CD4-positive, alpha-beta T cell (primary cell): ENCODE measurements at regions not wholly inside any gene's neighbourhood (a gene's known extent, or its start where the extent isn't known, plus 50 kb on each side); places are given as distances from the start of the nearest gene placed in this dataset.

Experiments used
- ATAC-seq: fragments of 200-7000 bp; cut with Tn5 transposase; one replicate; pipeline ENCODE4 v1.10.0; 2022; ENCODE audit warnings: mild to moderate bottlenecking; ENCODE audit not compliant: poor library complexity
- CTCF ChIA-PET: fragments of 350-600 bp; sonication (Branson Sonifier 250); formaldehyde crosslinking; loops from one replicate; lab custom pipeline; 2021; ENCODE audit warnings: antibody characterized with exemption, inconsistent platforms; lab: Charles Lee
- POLR2A ChIA-PET: fragments of 350-600 bp; sonication (Branson Sonifier 250); formaldehyde crosslinking; loops from one replicate; lab custom pipeline; 2021; ENCODE audit warnings: antibody characterized with exemption, inconsistent platforms; lab: Charles Lee
- DNase-seq, 14 experiments: peaks; one replicate each; pipeline ENCODE4 v3.0.0-alpha.2; 2013 to 2020; ENCODE audit warnings: mixed read lengths in 2 of 14
- H3K27ac ChIP-seq, 2 donors: one replicate each; pipeline versions ENCODE4 v1.5.1 to v1.7.0; 2013; ENCODE audit warnings: low read length in 2 of 2, low read depth in 1 of 2, mild to moderate bottlenecking in 1 of 2
- H3K27me3 ChIP-seq, 2 experiments: 1 replicate in 1 of 2; 2 replicates in 1 of 2; pipeline versions ENCODE4 v1.6.1 to v1.7.0; 2013; ENCODE audit warnings: low read length in 2 of 2, control low read depth in 1 of 2, mild to moderate bottlenecking in 1 of 2, moderate library complexity in 1 of 2; ENCODE audit not compliant: insufficient read depth in 2 of 2, control insufficient read depth in 1 of 2
- H3K36me3 ChIP-seq: one replicate; pipeline ENCODE4 v1.6.1; 2013; ENCODE audit warnings: low read length, control low read depth; ENCODE audit not compliant: insufficient read depth
- H3K4me1 ChIP-seq: one replicate; pipeline ENCODE4 v1.6.1; 2013; ENCODE audit warnings: low read length, control low read depth; ENCODE audit not compliant: insufficient read depth
- H3K4me3 ChIP-seq: one replicate; pipeline ENCODE4 v1.5.1; 2013; ENCODE audit warnings: mild to moderate bottlenecking, low read length, moderate library complexity
- H3K9me3 ChIP-seq, 2 experiments: 1 replicate in 1 of 2; 2 replicates in 1 of 2; pipeline versions ENCODE4 v1.6.1 to v1.7.0; 2013; ENCODE audit warnings: low read length in 2 of 2, mild to moderate bottlenecking in 2 of 2, control low read depth in 1 of 2, moderate library complexity in 1 of 2; ENCODE audit not compliant: control insufficient read depth in 1 of 2, insufficient read depth in 1 of 2
- H3K27ac Mint-ChIP-seq: one replicate; pipeline ENCODE4 v1.8.0; 2020; ENCODE audit warnings: mixed read lengths
- H3K27me3 Mint-ChIP-seq: one replicate; pipeline ENCODE4 v1.8.0; 2021; ENCODE audit warnings: mixed read lengths
- H3K36me3 Mint-ChIP-seq: one replicate; pipeline ENCODE4 v1.8.0; 2021; ENCODE audit warnings: low read depth, mixed read lengths
- H3K4me1 Mint-ChIP-seq: one replicate; pipeline ENCODE4 v1.8.0; 2021; ENCODE audit warnings: low read depth, mixed read lengths
- H3K4me3 Mint-ChIP-seq: one replicate; pipeline ENCODE4 v1.8.0; 2020; ENCODE audit warnings: mild to moderate bottlenecking, mixed read lengths
- H3K9me3 Mint-ChIP-seq: one replicate; pipeline ENCODE4 v1.8.0; 2020; ENCODE audit warnings: mixed read lengths
- intact Hi-C, 2 experiments: fragments of 100-400 bp; cut with DNase I in 1 of 2; cut with micrococcal nuclease in 1 of 2; formaldehyde crosslinking; loops; one replicate each; pipeline versions ENCODE4 v1.15.1 to v1.9.0; 2023 to 2025; cut with DNase I, micrococcal nuclease
- TF ChIP-seq, protein P1 (sequence below): fragments of 200-600 bp; IDR thresholded peaks from one replicate; pipeline ENCODE4 v1.8.0; 2022; ENCODE audit warnings: antibody characterized with exemption, mild to moderate bottlenecking

DNA sequence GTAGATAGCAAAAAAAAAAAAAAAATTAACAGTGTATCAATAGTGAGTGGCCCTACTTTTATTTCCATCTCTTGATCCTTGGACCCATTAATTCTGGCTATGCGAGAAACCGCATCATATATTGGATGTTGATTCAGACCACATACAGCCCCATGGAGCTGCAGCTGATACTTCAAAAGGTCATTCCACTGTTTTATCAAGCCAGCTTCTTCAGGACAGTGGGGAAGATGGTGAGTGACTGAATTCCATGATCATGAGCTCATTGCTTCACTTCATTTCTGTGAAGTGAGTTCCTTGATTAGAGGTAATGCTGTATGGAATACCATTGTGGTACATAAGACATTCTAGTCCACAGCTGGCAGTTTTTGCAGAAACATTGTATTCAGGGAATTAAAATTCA, 222.9 kb upstream of the MEF2C start:
- Histone ChIP-seq H3K4me3 (no peak overlapping the region), H3K4me1 (no peaks in the 10 kb centered on the region), H3K27me3 (no peaks in the 10 kb centered on the region), H3K36me3 (no peaks in the 10 kb centered on the region), H3K9me3 (no peaks in the 10 kb centered on the region), H3K27ac (no peak overlapping the region)
- no peak overlapping the region for H3K4me3 Mint-ChIP-seq
- H3K27me3 Mint-ChIP-seq, result no peaks in the 10 kb centered on the region
- TF ChIP-seq, protein P1, sequence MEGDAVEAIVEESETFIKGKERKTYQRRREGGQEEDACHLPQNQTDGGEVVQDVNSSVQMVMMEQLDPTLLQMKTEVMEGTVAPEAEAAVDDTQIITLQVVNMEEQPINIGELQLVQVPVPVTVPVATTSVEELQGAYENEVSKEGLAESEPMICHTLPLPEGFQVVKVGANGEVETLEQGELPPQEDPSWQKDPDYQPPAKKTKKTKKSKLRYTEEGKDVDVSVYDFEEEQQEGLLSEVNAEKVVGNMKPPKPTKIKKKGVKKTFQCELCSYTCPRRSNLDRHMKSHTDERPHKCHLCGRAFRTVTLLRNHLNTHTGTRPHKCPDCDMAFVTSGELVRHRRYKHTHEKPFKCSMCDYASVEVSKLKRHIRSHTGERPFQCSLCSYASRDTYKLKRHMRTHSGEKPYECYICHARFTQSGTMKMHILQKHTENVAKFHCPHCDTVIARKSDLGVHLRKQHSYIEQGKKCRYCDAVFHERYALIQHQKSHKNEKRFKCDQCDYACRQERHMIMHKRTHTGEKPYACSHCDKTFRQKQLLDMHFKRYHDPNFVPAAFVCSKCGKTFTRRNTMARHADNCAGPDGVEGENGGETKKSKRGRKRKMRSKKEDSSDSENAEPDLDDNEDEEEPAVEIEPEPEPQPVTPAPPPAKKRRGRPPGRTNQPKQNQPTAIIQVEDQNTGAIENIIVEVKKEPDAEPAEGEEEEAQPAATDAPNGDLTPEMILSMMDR, result no peak
- CTCF ChIA-PET, result no interaction called here
- H3K27ac Mint-ChIP-seq, result no peak overlapping the region
- no peak for DNase-seq
- POLR2A ChIA-PET, result no interaction called here
- no peak for ATAC-seq
- no peaks in the 10 kb centered on the region for H3K9me3 Mint-ChIP-seq
- H3K36me3 Mint-ChIP-seq, result no peaks in the 10 kb centered on the region
- intact Hi-C loops, result no loop called here
- H3K4me1 Mint-ChIP-seq, result no peaks in the 10 kb centered on the region

DNA sequence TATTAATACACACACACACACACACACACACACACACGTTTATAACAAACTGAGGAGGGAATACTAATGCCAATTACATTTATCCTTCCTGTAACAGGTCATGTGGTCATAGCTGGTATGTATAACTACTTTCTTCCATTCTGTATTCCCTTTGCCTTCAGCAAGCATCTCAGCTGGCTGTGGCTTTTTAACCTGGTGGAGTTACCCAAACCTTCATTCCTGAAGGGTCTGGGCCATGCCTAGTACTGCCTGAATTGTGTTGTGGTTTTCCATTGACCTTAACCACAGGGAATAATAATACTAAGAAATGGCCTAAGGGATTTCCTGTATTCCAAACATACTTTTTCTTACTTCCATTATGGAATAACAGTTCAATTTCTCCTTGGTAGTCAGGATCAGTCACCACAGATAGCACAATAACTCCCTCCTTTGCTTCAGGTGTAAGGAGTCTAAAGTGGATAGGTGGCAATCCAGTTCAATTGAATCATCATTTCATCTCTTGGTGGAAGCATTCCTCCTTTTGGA, 222.2 kb upstream of the MEF2C start:
- Histone ChIP-seq H3K4me3 (no peak overlapping the region), H3K36me3 (no peaks in the 10 kb centered on the region), H3K4me1 (no peaks in the 10 kb centered on the region), H3K9me3 (no peaks in the 10 kb centered on the region), H3K27me3 (no peaks in the 10 kb centered on the region), H3K27ac (no peak overlapping the region)
- H3K36me3 Mint-ChIP-seq, result no peaks in the 10 kb centered on the region
- H3K27me3 Mint-ChIP-seq, result no peaks in the 10 kb centered on the region
- TF ChIP-seq, protein P1, result no peak
- no peaks in the 10 kb centered on the region for H3K4me1 Mint-ChIP-seq
- intact Hi-C loops, result no loop called here
- DNase-seq (no peak), ATAC-seq (no peak)
- H3K27ac Mint-ChIP-seq, result no peak overlapping the region
- H3K9me3 Mint-ChIP-seq, result no peaks in the 10 kb centered on the region
- ChIA-PET CTCF (no interaction called here), POLR2A (no interaction called here)
- H3K4me3 Mint-ChIP-seq, result no peak overlapping the region

DNA sequence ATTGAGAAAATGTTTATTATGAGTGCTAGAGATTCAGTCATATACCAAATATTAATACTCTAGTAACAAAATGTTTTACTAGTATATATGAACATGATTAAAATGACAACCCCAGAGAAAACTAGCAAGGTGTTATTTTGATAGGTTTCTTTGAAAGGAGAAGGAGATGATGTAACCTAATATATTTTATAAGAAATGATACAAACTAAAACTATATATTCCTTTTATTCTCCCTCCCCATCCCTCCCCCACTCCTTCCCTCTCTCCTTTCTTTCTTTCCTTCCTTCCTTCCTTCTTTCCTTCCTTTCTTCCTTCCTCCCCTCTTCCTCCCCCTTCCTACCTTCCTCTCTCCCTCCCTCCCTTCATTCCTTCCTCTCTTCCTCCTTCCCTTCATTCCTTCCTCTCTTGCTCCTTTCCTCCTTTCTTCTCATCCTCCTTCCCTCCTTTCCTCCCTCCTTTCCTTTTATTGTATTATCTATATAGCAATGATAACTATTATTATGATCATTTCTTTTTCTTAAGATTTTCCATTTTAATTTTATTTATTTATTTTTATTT, 215.3 kb upstream of the MEF2C start:
- peaks cover 0 to 4% of the 10 kb centered on the region in 2 experiments for H3K9me3 ChIP-seq
- no peaks in the 10 kb centered on the region for H3K36me3 Mint-ChIP-seq
- H3K4me1 Mint-ChIP-seq, result no peaks in the 10 kb centered on the region
- H3K4me3 Mint-ChIP-seq, result no peak overlapping the region
- H3K27ac Mint-ChIP-seq, result no peak overlapping the region
- ATAC-seq (no peak), DNase-seq (no peak)
- H3K27me3 Mint-ChIP-seq, result no peaks in the 10 kb centered on the region
- intact Hi-C loops, result no loop called here
- H3K36me3 ChIP-seq, result no peaks in the 10 kb centered on the region
- H3K9me3 Mint-ChIP-seq, result no peaks in the 10 kb centered on the region
- H3K27ac ChIP-seq, result no peak overlapping the region
- CTCF ChIA-PET, result no interaction called here
- no peak overlapping the region for H3K4me3 ChIP-seq
- no peaks in the 10 kb centered on the region for H3K27me3 ChIP-seq
- TF ChIP-seq, protein P1, result no peak
- no peaks in the 10 kb centered on the region for H3K4me1 ChIP-seq
- POLR2A ChIA-PET, result no interaction called here
